Effector memory CD4-positive, alpha-beta T cell (primary cell): ENCODE measurements at regions not wholly inside any gene's neighbourhood (a gene's known extent, or its start where the extent isn't known, plus 50 kb on each side); places are given as distances from the start of the nearest gene placed in this dataset.

Experiments
- DNase-seq, 3 donors: peaks; one replicate each; pipeline ENCODE4 v3.0.0-alpha.2; 2020
- H3K27ac ChIP-seq: 2 replicates; pipeline ENCODE4 v1.7.0; 2013; ENCODE audit warnings: mild to moderate bottlenecking, low read length, moderate library complexity; ENCODE audit not compliant: insufficient read depth, poor library complexity, severe bottlenecking
- H3K27me3 ChIP-seq: replicated peaks from 2 replicates; pipeline ENCODE4 v1.7.0; 2013; ENCODE audit warnings: mild to moderate bottlenecking, low read length; ENCODE audit not compliant: insufficient read depth, control insufficient read depth, poor library complexity, severe bottlenecking
- H3K36me3 ChIP-seq: 2 replicates; pipeline ENCODE4 v1.7.0; 2013; ENCODE audit warnings: mild to moderate bottlenecking, low read length, moderate library complexity; ENCODE audit not compliant: control insufficient read depth, insufficient read depth
- H3K4me1 ChIP-seq: 2 replicates; pipeline ENCODE4 v1.7.0; 2013; ENCODE audit warnings: low read length, mild to moderate bottlenecking; ENCODE audit not compliant: control insufficient read depth, insufficient read depth, poor library complexity, severe bottlenecking
- H3K4me3 ChIP-seq: 2 replicates; pipeline ENCODE4 v1.7.0; 2013; ENCODE audit warnings: low read length, low read depth, mild to moderate bottlenecking; ENCODE audit not compliant: insufficient read depth, poor library complexity, severe bottlenecking
- H3K9me3 ChIP-seq: 2 replicates; pipeline ENCODE4 v1.7.0; 2013; ENCODE audit warnings: mild to moderate bottlenecking, low read length, moderate library complexity; ENCODE audit not compliant: control insufficient read depth

- Histone ChIP-seq H3K4me1 (no peaks in the 10 kb centered on the region), H3K9me3 (no peaks in the 10 kb centered on the region), H3K4me3 (no peak overlapping the region), H3K36me3 (no peaks in the 10 kb centered on the region), H3K27ac (no peak overlapping the region), H3K27me3 (no peaks in the 10 kb centered on the region)
- no peak for DNase-seq
These were observed 138.8 kb upstream of the VSTM2B start for GRCh38 chr19:29386970-29387369.

- no peak overlapping the region for H3K27ac ChIP-seq
- no peaks in the 10 kb centered on the region for H3K27me3 ChIP-seq
- no peaks in the 10 kb centered on the region for H3K36me3 ChIP-seq
- H3K4me1 ChIP-seq = no peaks in the 10 kb centered on the region
- no peak overlapping the region for H3K4me3 ChIP-seq
- no peak for DNase-seq
- H3K9me3 ChIP-seq = no peaks in the 10 kb centered on the region
These were observed 138.2 kb upstream of the VSTM2B start for GRCh38 chr19:29387586-29387985.

DNA sequence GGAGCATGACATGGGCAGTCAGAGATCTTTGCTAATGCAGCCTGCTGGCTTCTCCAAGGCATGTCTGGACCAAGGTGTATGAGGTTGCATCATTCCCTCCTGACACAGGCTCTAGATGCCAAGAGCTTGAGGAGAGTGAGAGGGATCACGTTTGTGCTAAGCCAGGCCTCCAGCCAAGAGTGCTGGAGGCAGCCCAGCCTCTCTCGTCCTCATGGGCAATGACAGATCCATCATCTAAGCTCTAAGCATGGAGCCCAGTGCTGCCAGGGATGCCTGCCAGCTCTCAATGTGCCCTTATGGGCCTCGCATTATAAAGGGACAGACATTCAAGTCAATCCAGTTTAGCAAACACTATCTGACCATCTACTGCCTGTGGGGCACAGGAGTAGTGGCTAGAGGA lies 136.3 kb upstream of the VSTM2B start:
- Histone ChIP-seq H3K9me3 (no peaks in the 10 kb centered on the region), H3K4me3 (no peak overlapping the region), H3K36me3 (no peaks in the 10 kb centered on the region), H3K27me3 (no peaks in the 10 kb centered on the region), H3K4me1 (no peaks in the 10 kb centered on the region), H3K27ac (no peak overlapping the region)
- no peak for DNase-seq

DNA sequence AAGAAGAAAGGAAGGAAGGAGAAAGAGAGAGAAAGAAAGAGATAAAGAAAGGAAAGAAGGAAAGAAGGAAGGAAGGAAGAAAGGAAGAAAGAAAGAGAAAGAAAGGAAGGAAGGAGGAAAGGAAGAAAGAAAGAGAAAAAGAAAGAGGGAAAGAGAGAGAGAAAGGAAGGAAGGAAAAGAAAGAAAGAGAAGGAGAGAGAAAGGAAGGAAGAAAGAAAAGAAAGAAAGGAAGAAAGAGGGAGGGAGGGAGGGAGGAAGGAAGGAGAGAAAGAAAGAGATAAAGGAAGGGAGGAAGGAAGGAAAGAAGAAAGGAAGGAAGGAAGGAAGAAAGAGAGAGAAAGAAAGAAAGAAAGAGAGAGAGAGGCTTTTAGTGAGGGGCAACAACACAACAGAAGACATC lies 135.1 kb upstream of the VSTM2B start:
- Histone ChIP-seq H3K27me3 (no peaks in the 10 kb centered on the region), H3K36me3 (no peaks in the 10 kb centered on the region), H3K4me3 (no peak overlapping the region), H3K4me1 (no peaks in the 10 kb centered on the region), H3K9me3 (no peaks in the 10 kb centered on the region), H3K27ac (no peak overlapping the region)
- DNase-seq = no peak

GRCh38 chr19:29393915-29394460 lies 131.8 kb upstream of the VSTM2B start:
- H3K4me1 ChIP-seq = no peaks in the 10 kb centered on the region
- H3K27me3 ChIP-seq = peaks cover 4% of the 10 kb centered on the region
- no peak overlapping the region for H3K4me3 ChIP-seq
- no peaks in the 10 kb centered on the region for H3K9me3 ChIP-seq
- no peaks in the 10 kb centered on the region for H3K36me3 ChIP-seq
- DNase-seq = no peak
- H3K27ac ChIP-seq = no peak overlapping the region

DNA sequence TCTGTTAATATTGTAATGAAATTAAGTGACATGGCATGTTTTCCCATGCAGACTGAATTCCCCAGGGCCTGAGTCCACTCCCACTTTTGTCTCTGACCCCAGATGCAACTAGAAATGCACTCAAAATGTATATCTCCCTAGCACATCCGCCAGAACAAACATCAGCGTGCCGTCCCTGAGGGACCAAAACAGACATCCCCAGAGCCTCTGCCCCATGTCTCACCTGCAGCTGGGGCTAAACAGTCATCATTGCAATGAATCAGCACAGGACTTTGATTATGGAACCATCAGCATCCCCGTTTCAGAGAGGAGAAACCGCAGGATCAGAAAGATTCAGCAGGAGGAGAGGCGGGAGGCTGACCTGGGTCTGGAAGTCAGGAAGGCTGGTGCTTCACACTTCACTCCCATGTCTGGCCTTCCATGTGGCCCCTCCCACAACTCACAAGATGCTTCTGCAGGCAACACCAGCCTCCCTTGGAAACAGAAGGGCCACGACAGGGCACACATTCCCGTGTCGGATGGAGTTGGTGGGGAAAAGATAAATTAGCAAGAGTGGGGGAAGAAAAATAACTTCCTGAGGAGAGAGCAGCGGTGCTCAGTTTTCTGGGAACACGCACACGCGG lies 130.6 kb upstream of the VSTM2B start:
- Histone ChIP-seq H3K27me3 (peaks cover 4% of the 10 kb centered on the region), H3K4me1 (no peaks in the 10 kb centered on the region), H3K27ac (no peak overlapping the region), H3K9me3 (no peaks in the 10 kb centered on the region), H3K4me3 (no peak overlapping the region), H3K36me3 (no peaks in the 10 kb centered on the region)
- DNase-seq = no peak

- Histone ChIP-seq H3K4me1 (no peaks in the 10 kb centered on the region), H3K4me3 (no peak overlapping the region), H3K27me3 (peaks cover 4% of the 10 kb centered on the region), H3K36me3 (no peaks in the 10 kb centered on the region), H3K9me3 (no peaks in the 10 kb centered on the region), H3K27ac (no peak overlapping the region)
- DNase-seq = no peak
These were observed 129.9 kb upstream of the VSTM2B start for GRCh38 chr19:29395734-29396414.

DNA sequence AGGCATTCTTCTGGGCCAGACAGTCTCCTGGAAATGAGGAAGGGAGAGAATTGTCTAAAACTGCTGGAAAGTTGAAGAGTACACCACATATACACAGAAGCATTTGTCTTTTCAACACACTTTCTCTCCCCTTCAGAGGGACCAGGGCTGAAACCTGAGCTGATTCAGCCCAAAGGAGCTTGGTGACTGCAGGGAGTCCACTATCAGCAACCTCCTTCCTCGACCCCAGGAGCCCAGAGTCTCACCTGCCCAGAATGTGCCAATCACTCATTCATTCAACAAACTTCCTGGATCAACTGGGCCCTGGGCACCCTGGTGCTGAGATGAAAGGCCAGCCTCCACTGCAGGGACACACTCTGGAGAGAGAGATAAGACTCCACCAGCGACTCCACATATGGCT lies 128.9 kb upstream of the VSTM2B start:
- H3K27ac ChIP-seq = no peak overlapping the region
- no peak for DNase-seq
- H3K4me3 ChIP-seq = no peak overlapping the region
- H3K4me1 ChIP-seq = no peaks in the 10 kb centered on the region
- H3K9me3 ChIP-seq = no peaks in the 10 kb centered on the region
- peaks cover 4% of the 10 kb centered on the region for H3K27me3 ChIP-seq
- no peaks in the 10 kb centered on the region for H3K36me3 ChIP-seq

DNA sequence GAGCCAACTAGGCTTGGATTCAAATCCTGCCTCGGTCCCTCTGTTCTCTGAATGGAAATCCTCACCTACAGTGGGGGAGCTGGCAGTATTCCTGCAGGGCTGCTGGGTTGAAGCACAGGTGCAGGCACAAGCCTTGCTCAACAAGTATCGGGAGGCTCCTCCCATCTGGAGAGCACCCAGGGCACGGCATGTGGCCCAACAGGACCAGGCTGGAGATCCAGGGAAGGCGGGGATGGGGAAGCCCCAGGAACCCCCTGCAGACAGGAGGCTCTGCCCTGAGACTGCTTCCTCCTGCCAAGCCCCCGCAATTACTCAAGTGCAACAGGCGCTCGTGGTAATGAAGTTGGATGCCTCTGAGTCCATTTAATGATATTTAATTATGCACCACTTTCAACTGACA lies 128.0 kb upstream of the VSTM2B start:
- H3K4me1 ChIP-seq = no peaks in the 10 kb centered on the region
- no peaks in the 10 kb centered on the region for H3K9me3 ChIP-seq
- H3K4me3 ChIP-seq = no peak overlapping the region
- H3K36me3 ChIP-seq = no peaks in the 10 kb centered on the region
- H3K27ac ChIP-seq = no peak overlapping the region
- H3K27me3 ChIP-seq = peaks cover 4% of the 10 kb centered on the region
- DNase-seq = no peak

GRCh38 chr19:29399804-29400203 lies 126.0 kb upstream of the VSTM2B start:
- Histone ChIP-seq H3K4me1 (no peaks in the 10 kb centered on the region), H3K4me3 (no peak overlapping the region), H3K27me3 (peaks cover 4% of the 10 kb centered on the region), H3K9me3 (no peaks in the 10 kb centered on the region), H3K36me3 (no peaks in the 10 kb centered on the region), H3K27ac (no peak overlapping the region)
- no peak for DNase-seq
